ENCODE measurements at regions not wholly inside any gene's neighbourhood (a gene's known extent, or its start where the extent isn't known, plus 50 kb on each side); places are given as distances from the start of the nearest gene placed in this dataset.

DNA sequence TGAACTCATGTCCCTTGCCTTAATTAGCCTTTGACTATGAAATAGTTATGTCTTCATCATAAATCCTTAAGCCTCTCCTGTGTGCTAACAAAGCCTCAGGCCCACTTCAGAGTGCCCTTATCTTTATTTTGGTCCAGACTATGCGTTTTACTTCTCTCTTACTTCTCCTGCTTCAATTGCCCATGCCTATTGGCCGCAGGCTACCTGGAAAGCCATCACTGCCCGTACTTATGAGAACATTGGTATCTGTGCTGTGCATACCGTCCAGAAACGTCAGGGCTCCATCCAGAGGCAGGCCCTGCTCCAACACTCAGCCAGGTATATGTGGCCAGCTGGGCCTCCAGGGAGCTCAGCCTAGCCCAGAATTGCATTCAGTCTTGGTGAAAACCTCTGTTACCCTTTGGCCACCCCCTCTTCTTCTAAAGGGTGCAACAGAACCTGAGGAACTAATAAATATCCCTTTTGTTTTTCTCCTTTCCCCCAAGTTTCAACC lies 212.4 kb upstream of the MTPN start:
- H3K9me3 ChIP-seq (ENCODE audit: low read length) = no peaks in the 10 kb centered on the region
- no peaks in the 10 kb centered on the region for H3K36me3 ChIP-seq (ENCODE audit: low read depth, low read length)
- no TSS peak for BruUV-seq (replicated peaks)
- ChIA-PET CTCF (no interaction called here), POLR2A (ENCODE audit: unreplicated experiment) (no interaction called here)
- no peak overlapping the region for H3K9ac ChIP-seq (ENCODE audit: low read length)
- no peak overlapping the region for H2AFZ ChIP-seq (ENCODE audit: low read length)
- H3K4me3 ChIP-seq (ENCODE audit: low read length) = no peak overlapping the region
- TF ChIP-seq, protein P1, sequence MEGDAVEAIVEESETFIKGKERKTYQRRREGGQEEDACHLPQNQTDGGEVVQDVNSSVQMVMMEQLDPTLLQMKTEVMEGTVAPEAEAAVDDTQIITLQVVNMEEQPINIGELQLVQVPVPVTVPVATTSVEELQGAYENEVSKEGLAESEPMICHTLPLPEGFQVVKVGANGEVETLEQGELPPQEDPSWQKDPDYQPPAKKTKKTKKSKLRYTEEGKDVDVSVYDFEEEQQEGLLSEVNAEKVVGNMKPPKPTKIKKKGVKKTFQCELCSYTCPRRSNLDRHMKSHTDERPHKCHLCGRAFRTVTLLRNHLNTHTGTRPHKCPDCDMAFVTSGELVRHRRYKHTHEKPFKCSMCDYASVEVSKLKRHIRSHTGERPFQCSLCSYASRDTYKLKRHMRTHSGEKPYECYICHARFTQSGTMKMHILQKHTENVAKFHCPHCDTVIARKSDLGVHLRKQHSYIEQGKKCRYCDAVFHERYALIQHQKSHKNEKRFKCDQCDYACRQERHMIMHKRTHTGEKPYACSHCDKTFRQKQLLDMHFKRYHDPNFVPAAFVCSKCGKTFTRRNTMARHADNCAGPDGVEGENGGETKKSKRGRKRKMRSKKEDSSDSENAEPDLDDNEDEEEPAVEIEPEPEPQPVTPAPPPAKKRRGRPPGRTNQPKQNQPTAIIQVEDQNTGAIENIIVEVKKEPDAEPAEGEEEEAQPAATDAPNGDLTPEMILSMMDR (conservative IDR thresholded peaks at IDR 0.05; ENCODE audit: low read depth, low read length) = no peak
- no peak for TF ChIP-seq EZH2 (IDR thresholded peaks at IDR 0.05; ENCODE audit: low read length, unreplicated experiment)
- TF ChIP-seq EZH2phosphoT487 (IDR thresholded peaks at IDR 0.05; ENCODE audit: borderline replicate concordance, low read length) = no peak
- no peak for ATAC-seq
- H3K79me2 ChIP-seq (ENCODE audit: low read length) = no peaks in the 10 kb centered on the region
- no peak overlapping the region for H3K4me2 ChIP-seq (ENCODE audit: low read length)
- no peaks in the 10 kb centered on the region; the same call in 1 of the 2 replicates for H3K27me3 ChIP-seq (ENCODE audit: low read length)
- H3K9me2 ChIP-seq (replicated peaks; ENCODE audit: low read length) = no peaks in the 10 kb centered on the region
- H3K27ac ChIP-seq (ENCODE audit: low read length) = no peak overlapping the region
- no peaks in the 10 kb centered on the region for H4K20me1 ChIP-seq (ENCODE audit: low read length)
- H3F3A ChIP-seq (ENCODE audit: low read length, unreplicated experiment) = no peaks in the 10 kb centered on the region
- DNase-seq = no peak
- intact Hi-C loops (cut with micrococcal nuclease) = no loop called here
- H3K4me1 ChIP-seq (ENCODE audit: insufficient read depth, low read length) = no peaks in the 10 kb centered on the region

GRCh38 chr7:136186281-136186680 lies 209.1 kb upstream of the MTPN start:
- no peaks in the 10 kb centered on the region for H3K9me2 ChIP-seq (replicated peaks; ENCODE audit: low read length)
- no peak for ATAC-seq
- H3K4me1 ChIP-seq (ENCODE audit: insufficient read depth, low read length) = no peaks in the 10 kb centered on the region
- H3K9ac ChIP-seq (ENCODE audit: low read length) = no peak overlapping the region
- intact Hi-C loops (cut with micrococcal nuclease) = no loop called here
- no peak overlapping the region for H3K4me2 ChIP-seq (ENCODE audit: low read length)
- H3K79me2 ChIP-seq (ENCODE audit: low read length) = no peaks in the 10 kb centered on the region
- BruUV-seq (replicated peaks) = no TSS peak
- H3K4me3 ChIP-seq (ENCODE audit: low read length) = no peak overlapping the region
- H3K36me3 ChIP-seq (ENCODE audit: low read depth, low read length) = no peaks in the 10 kb centered on the region
- no peaks in the 10 kb centered on the region for H4K20me1 ChIP-seq (ENCODE audit: low read length)
- no peaks in the 10 kb centered on the region for H3K9me3 ChIP-seq (ENCODE audit: low read length)
- no peak for TF ChIP-seq EZH2phosphoT487 (IDR thresholded peaks at IDR 0.05; ENCODE audit: borderline replicate concordance, low read length)
- TF ChIP-seq EZH2 (IDR thresholded peaks at IDR 0.05; ENCODE audit: low read length, unreplicated experiment) = no peak
- TF ChIP-seq, protein P1 (conservative IDR thresholded peaks at IDR 0.05; ENCODE audit: low read depth, low read length) = no peak
- H3K27ac ChIP-seq (ENCODE audit: low read length) = no peak overlapping the region
- DNase-seq = no peak
- POLR2A ChIA-PET (ENCODE audit: unreplicated experiment) = no interaction called here
- CTCF ChIA-PET = no interaction called here
- H3F3A ChIP-seq (ENCODE audit: low read length, unreplicated experiment) = no peaks in the 10 kb centered on the region
- H2AFZ ChIP-seq (ENCODE audit: low read length) = no peak overlapping the region
- H3K27me3 ChIP-seq (ENCODE audit: low read length) = no peaks in the 10 kb centered on the region; the same call in 1 of the 2 replicates

DNA sequence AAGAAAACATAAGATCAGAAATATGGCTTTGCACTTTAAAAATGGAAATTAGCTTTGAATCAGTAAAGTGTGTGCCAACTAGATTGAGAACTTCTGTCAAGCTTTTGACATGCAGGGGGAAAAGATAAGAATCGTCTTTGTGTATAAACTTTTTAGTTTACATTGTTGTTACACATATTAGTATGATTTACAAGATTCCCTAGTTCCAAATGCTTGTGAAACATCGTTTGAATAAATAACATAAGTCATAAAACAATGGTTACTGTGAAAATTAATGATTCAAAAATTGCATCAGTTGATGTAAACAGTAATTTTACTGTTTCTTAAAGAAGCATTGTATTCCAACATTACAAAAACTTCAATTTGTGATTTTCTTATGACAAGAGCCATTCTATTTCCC lies 207.6 kb upstream of the MTPN start:
- H3K36me3 ChIP-seq (ENCODE audit: low read depth, low read length) = no peaks in the 10 kb centered on the region
- no peaks in the 10 kb centered on the region; the same call in 1 of the 2 replicates for H3K27me3 ChIP-seq (ENCODE audit: low read length)
- no peak overlapping the region for H2AFZ ChIP-seq (ENCODE audit: low read length)
- ChIA-PET POLR2A (ENCODE audit: unreplicated experiment) (no interaction called here), CTCF (no interaction called here)
- no peak for DNase-seq
- intact Hi-C loops (cut with micrococcal nuclease) = no loop called here
- H3F3A ChIP-seq (ENCODE audit: low read length, unreplicated experiment) = no peaks in the 10 kb centered on the region
- H3K9ac ChIP-seq (ENCODE audit: low read length) = no peak overlapping the region
- no peaks in the 10 kb centered on the region for H3K79me2 ChIP-seq (ENCODE audit: low read length)
- H3K9me3 ChIP-seq (ENCODE audit: low read length) = no peaks in the 10 kb centered on the region
- no peak overlapping the region for H3K4me2 ChIP-seq (ENCODE audit: low read length)
- no peaks in the 10 kb centered on the region for H4K20me1 ChIP-seq (ENCODE audit: low read length)
- H3K27ac ChIP-seq (ENCODE audit: low read length) = no peak overlapping the region
- no TSS peak for BruUV-seq (replicated peaks)
- no peaks in the 10 kb centered on the region for H3K9me2 ChIP-seq (replicated peaks; ENCODE audit: low read length)
- TF ChIP-seq EZH2phosphoT487 (IDR thresholded peaks at IDR 0.05; ENCODE audit: borderline replicate concordance, low read length) (no peak), EZH2 (IDR thresholded peaks at IDR 0.05; ENCODE audit: low read length, unreplicated experiment) (no peak)
- TF ChIP-seq, protein P1 (conservative IDR thresholded peaks at IDR 0.05; ENCODE audit: low read depth, low read length) = no peak
- no peaks in the 10 kb centered on the region for H3K4me1 ChIP-seq (ENCODE audit: insufficient read depth, low read length)
- no peak overlapping the region for H3K4me3 ChIP-seq (ENCODE audit: low read length)
- ATAC-seq = no peak
